ENCODE measurements at regions not wholly inside any gene's neighbourhood (a gene's known extent, or its start where the extent isn't known, plus 50 kb on each side); places are given as distances from the start of the nearest gene placed in this dataset.
"Not testable (repeated sequence)": the region's sequence is repeated elsewhere in the genome, so short reads cannot be mapped to it uniquely, and the experiment has no call there.

DNA sequence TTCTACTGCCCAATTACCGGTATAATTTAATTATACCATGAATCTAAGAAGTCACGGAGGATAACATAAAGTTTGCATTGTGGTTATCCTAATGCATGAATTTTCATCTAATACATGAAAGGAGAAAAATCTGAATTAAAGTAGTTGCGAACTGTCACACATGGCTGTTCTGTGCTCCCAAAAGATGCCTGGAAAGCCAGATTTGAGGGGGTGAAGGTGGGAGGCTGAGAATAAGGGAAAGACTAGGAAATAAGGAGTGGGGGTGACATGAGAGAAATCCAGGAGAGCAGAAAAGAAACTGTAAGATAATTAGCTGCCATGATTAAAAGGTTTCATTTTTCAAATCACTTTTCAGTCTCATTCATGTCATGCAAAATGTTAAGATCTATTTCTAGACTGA, 1582.7 kb downstream of the STIM2 start:
- intact Hi-C loops (cut with micrococcal nuclease): no loop called here
- no peaks in the 10 kb centered on the region for H3K4me1 Mint-ChIP-seq (ENCODE audit: low read depth)
- H3K4me3 Mint-ChIP-seq: no peak overlapping the region
- no peaks in the 10 kb centered on the region for H3K9me3 Mint-ChIP-seq
- H3K27me3 Mint-ChIP-seq: no peaks in the 10 kb centered on the region
- no peaks in the 10 kb centered on the region for H3K36me3 Mint-ChIP-seq (ENCODE audit: low read depth)
- H3K27ac Mint-ChIP-seq: no peak overlapping the region

DNA sequence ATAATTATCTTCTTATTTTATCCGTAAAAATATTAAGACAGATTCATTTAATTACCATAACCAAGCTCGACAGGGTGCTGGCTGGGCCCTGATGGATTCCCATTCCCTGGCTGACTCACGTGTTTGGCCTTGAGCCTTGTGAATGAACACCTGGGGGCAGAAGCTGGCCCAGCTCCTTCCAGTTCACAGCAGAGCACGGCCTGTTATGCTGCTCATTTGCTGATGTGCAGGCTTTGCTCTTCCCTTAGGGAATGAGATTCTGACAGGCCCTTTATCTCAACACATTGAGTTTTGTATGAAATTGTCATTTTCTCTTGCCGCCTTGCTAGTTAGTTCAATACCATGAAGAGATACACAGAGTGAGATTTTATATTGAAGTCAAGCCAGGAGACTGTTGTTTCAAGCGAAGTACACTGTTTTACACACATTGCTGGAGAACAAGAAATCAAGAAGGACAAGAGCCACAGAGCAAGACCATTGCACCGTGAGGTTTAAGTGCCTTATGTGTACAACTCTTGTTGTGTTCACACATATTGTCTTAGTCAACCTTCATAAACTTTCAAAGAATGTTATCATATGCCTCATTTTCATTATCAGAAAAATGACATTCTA, 1583.3 kb downstream of the STIM2 start:
- no peaks in the 10 kb centered on the region for H3K27me3 Mint-ChIP-seq
- H3K4me1 Mint-ChIP-seq (ENCODE audit: low read depth): no peaks in the 10 kb centered on the region
- H3K36me3 Mint-ChIP-seq (ENCODE audit: low read depth): no peaks in the 10 kb centered on the region
- no peak overlapping the region for H3K27ac Mint-ChIP-seq
- no peak overlapping the region for H3K4me3 Mint-ChIP-seq
- H3K9me3 Mint-ChIP-seq: no peaks in the 10 kb centered on the region
- intact Hi-C loops (cut with micrococcal nuclease): no loop called here

DNA sequence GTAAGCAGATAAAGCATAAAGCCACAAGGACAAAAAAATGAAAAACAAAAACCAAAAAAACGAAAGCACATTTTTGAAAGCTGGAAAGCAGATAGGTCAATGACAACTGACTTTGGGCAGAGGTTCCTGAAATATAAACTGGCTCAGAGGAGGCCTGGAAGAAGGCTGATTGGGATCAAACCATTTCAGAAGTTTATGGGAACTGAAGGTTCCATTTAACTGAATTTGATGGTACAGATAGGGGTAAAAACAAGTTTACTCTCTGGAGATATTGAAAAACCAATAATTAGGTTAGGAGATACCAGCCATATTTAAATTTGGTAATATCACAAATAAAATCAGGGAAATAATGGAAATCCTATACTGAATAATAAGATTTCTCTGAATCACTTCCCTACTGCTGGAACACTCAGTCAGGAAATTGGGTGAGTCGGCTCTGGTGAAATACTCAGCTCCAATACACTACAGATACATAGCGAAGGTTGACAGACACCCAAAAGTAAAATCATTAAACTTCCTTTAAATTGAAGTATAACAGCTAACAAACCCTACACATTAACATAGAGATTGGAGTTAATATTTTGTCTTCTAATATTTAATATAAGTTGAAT, 1584.3 kb downstream of the STIM2 start:
- Mint-ChIP-seq H3K9me3 (no peaks in the 10 kb centered on the region), H3K36me3 (ENCODE audit: low read depth) (no peaks in the 10 kb centered on the region), H3K4me1 (ENCODE audit: low read depth) (no peaks in the 10 kb centered on the region), H3K27ac (no peak overlapping the region), H3K4me3 (no peak overlapping the region), H3K27me3 (no peaks in the 10 kb centered on the region)
- intact Hi-C loops (cut with micrococcal nuclease): no loop called here

DNA sequence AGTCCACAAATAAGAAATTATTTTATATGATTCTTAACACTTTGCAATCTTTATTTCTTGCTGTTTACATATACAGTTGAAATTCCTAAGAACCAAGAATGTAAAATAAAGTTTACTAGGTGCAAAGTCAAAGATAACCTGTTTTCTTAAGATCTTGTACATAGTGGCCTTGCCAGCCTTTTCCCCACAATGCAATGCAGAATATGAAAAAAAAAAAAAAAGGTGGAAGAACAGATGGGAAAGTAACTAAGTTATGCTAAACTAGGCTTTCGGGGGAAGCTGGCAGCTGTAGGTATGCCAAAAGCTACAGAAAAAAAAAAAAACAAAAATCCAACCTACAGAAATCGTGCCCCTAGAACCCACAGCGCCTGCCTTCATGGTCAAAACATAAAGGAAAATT, 1588.4 kb downstream of the STIM2 start:
- intact Hi-C loops (cut with micrococcal nuclease): no loop called here
- no peaks in the 10 kb centered on the region for H3K4me1 Mint-ChIP-seq (ENCODE audit: low read depth)
- peaks cover 5% of the 10 kb centered on the region for H3K9me3 Mint-ChIP-seq
- no peaks in the 10 kb centered on the region for H3K27me3 Mint-ChIP-seq
- no peak overlapping the region for H3K4me3 Mint-ChIP-seq
- no peak overlapping the region for H3K27ac Mint-ChIP-seq
- H3K36me3 Mint-ChIP-seq (ENCODE audit: low read depth): no peaks in the 10 kb centered on the region

DNA sequence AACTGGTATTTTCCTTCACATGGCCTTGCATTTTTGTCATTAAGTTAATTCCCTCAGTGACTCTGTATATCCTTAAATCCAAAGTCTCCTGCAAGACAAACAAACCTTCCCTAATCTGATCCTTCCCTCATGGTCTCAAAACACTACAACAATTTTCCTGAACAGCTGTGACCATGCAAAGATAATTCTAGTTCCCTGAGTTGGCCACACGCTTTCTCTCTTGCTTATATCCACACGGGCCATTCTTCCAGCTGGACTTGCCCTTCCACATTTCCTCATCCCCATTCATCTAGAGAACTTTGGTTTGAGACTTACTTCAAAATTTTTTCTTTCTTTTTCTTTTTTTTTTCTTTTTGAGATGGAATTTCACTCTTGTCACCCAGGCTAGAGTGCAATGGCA, 1590.7 kb downstream of the STIM2 start:
- intact Hi-C loops (cut with micrococcal nuclease): no loop called here
- Mint-ChIP-seq H3K27ac (no peak overlapping the region), H3K4me3 (no peak overlapping the region), H3K36me3 (ENCODE audit: low read depth) (no peaks in the 10 kb centered on the region), H3K27me3 (no peaks in the 10 kb centered on the region), H3K9me3 (peaks cover 24% of the 10 kb centered on the region), H3K4me1 (ENCODE audit: low read depth) (no peaks in the 10 kb centered on the region)

DNA sequence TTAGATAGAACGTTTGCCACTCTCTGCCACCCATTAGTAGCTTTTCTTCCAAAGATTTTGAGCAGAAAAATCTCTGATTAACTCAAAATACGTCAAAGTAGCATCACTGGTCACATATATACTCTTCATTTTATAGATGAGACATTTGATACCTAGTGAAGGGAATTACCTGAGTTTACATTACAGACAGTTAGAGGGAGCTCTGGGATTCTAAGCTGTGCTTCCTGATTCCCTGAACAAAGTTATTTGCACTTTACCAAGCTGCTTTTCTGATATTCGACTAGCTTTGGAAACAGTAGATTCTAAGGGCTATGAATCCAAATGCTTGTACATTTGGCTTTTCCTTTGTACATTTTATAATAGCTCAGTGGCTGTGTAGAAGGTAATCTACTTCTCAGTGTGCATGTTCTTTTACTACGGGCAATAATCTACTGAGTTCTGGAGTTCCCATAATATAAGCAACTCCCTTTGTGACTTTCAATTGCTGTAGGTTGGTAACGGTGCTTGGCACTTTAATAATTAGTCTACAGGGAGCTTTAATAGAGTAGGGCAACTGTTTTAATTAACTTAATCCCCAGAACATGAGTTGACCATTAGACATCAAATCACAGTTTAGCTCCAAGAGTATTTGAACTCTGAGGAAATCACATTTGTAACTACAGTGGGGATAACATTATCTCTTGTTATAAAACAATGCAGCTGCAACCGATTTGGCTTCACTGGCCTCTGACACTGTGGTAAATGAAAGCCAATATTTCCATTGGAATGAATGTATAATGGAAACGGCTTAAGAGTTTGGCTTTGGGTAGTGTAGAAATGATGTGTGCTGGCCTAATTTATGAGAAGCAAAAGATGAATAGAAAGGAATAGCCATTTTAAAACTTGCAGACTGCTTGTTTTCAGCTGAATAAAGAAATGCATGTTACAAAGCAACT, 1602.4 kb downstream of the STIM2 start:
- H3K36me3 Mint-ChIP-seq (ENCODE audit: low read depth): no peaks in the 10 kb centered on the region
- no peaks in the 10 kb centered on the region for H3K4me1 Mint-ChIP-seq (ENCODE audit: low read depth)
- H3K9me3 Mint-ChIP-seq: no peaks in the 10 kb centered on the region
- H3K27ac Mint-ChIP-seq: no peak overlapping the region
- no peak overlapping the region for H3K4me3 Mint-ChIP-seq
- no peaks in the 10 kb centered on the region for H3K27me3 Mint-ChIP-seq
- intact Hi-C loops (cut with micrococcal nuclease): no loop called here

DNA sequence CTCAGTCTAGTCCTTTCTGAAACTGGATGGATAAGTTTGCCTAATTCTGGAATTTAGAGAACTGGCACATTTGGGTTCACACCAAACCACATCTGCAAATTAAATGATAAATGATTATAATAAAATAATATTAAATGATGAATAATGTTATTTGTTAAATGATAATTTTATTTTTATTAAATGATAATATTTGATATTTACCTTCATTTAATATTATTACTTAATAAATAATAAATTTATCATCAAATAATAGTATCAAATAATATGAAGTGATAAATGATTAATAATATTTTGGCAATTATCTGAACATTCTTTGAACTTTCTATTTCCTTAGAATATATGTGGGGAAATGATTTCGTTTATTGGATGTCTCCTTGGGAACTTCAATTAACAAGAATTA, 1604.2 kb downstream of the STIM2 start:
- H3K9me3 Mint-ChIP-seq: no peaks in the 10 kb centered on the region
- no peak overlapping the region for H3K4me3 Mint-ChIP-seq
- no peak overlapping the region for H3K27ac Mint-ChIP-seq
- intact Hi-C loops (cut with micrococcal nuclease): no loop called here
- H3K4me1 Mint-ChIP-seq (ENCODE audit: low read depth): no peaks in the 10 kb centered on the region
- H3K27me3 Mint-ChIP-seq: no peaks in the 10 kb centered on the region
- no peaks in the 10 kb centered on the region for H3K36me3 Mint-ChIP-seq (ENCODE audit: low read depth)

DNA sequence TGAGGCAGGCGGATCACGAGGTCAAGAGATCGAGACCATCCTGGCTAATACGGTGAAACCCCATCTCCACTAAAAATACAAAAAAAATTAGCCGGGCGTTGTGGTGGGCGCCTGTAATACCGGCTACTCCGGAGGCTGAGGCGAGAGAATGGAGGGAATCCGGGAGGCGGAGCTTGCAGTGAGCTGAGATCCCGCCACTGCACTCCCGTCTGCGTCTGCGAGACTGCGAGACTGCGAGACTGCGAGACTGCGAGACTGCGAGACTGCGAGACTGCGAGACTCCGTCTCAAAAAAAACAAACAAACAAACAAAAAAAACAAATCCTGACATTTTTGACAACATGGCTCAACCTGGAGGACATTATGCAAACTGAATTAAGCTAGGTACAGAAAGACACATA, 1606.2 kb downstream of the STIM2 start:
- H3K4me1 Mint-ChIP-seq (ENCODE audit: low read depth): not testable (repeated sequence)

DNA sequence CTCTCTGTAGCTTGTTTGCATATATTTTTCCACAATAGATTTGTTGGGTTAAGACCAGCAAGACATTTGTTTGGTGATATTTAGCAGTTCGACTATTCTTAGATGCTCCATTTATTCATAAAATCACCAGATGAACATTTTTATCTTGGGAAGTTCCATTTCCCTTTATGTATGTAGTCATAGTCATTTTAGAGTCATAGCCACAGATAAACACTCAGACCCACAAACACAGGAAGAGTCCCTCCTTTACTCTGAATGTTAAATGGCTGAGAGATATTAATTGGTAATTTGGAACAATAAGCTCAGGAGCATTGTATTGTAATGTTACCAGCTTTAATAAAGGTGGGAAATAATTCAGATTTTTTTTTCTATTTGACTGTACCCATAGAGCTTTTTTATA, 1608.7 kb downstream of the STIM2 start:
- no peaks in the 10 kb centered on the region for H3K36me3 Mint-ChIP-seq (ENCODE audit: low read depth)
- no peaks in the 10 kb centered on the region for H3K27me3 Mint-ChIP-seq
- intact Hi-C loops (cut with micrococcal nuclease): no loop called here
- no peak overlapping the region for H3K27ac Mint-ChIP-seq
- H3K4me1 Mint-ChIP-seq (ENCODE audit: low read depth): no peaks in the 10 kb centered on the region
- no peaks in the 10 kb centered on the region for H3K9me3 Mint-ChIP-seq
- no peak overlapping the region for H3K4me3 Mint-ChIP-seq

More for the DNA sequence above, 1606.2 kb downstream of the STIM2 start:
- H3K9me3 Mint-ChIP-seq; H3K36me3 Mint-ChIP-seq (ENCODE audit: low read depth); H3K4me3 Mint-ChIP-seq; H3K27ac Mint-ChIP-seq; intact Hi-C loops (cut with micrococcal nuclease); H3K27me3 Mint-ChIP-seq: not testable (repeated sequence)

DNA sequence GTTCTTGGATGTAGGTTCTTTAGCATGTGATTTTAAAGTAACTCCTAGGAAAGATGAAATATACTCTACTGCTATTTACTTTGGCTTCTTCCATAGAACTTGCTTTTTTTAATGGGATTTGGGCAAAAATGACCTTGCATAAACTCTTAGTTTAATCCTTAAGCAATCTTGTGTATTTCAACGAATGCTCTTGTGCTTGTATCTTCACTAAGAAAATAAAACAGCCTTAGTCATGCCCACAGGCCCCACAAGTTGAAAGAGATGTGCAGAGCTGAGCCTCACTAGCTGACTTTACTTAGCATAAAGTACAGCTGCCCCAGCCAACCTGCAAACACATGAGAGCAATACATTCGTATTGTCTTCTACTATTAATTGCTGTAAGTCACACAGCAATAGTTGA, 1609.2 kb downstream of the STIM2 start:
- no peaks in the 10 kb centered on the region for H3K4me1 Mint-ChIP-seq (ENCODE audit: low read depth)
- no peak overlapping the region for H3K27ac Mint-ChIP-seq
- H3K36me3 Mint-ChIP-seq (ENCODE audit: low read depth): no peaks in the 10 kb centered on the region
- no peak overlapping the region for H3K4me3 Mint-ChIP-seq
- H3K9me3 Mint-ChIP-seq: no peaks in the 10 kb centered on the region
- intact Hi-C loops (cut with micrococcal nuclease): no loop called here
- H3K27me3 Mint-ChIP-seq: no peaks in the 10 kb centered on the region

DNA sequence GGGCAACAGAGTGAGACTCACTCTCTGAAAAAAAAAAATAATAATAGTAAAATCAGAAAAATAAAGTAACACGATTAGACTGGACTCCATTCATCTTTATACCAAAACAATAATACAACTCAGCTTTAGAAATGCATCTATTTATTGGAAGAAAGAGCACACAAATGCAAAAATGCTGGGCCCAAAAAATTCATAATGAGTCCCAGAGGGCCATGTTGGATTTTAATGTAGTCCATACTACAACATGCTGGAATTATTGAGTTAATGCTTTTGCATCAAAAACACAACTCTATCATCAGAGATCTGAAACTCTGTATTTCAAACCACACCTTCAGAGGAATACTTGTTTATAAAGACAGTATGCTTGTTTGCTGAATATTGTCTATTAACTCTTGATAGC, 1614.7 kb downstream of the STIM2 start:
- H3K9me3 Mint-ChIP-seq: no peaks in the 10 kb centered on the region
- no peaks in the 10 kb centered on the region for H3K36me3 Mint-ChIP-seq (ENCODE audit: low read depth)
- H3K27ac Mint-ChIP-seq: no peak overlapping the region

DNA sequence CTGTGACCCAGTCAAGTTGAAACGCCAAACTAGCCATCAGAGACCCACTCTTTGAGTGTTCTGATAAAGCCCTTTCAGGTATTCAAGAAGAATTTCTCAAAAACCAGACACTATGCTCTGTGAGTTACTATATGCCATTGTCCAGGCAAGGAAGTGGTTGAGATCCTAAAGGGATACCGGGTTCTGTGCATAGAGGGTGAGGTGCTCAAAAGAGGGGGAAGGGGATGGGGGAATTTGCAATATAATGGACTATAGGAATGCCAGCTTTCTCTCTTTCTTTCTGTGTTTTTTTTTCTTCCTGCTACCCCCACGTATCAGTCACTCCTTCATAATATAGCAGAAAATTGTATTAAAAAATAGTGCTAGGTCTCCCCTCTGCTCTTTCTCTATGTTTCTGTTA, 1619.0 kb downstream of the STIM2 start:
- no peaks in the 10 kb centered on the region for H3K9me3 Mint-ChIP-seq
- H3K4me3 Mint-ChIP-seq: no peak overlapping the region
- intact Hi-C loops (cut with micrococcal nuclease): no loop called here
- H3K36me3 Mint-ChIP-seq (ENCODE audit: low read depth): no peaks in the 10 kb centered on the region
- no peak overlapping the region for H3K27ac Mint-ChIP-seq
- H3K27me3 Mint-ChIP-seq: no peaks in the 10 kb centered on the region
- H3K4me1 Mint-ChIP-seq (ENCODE audit: low read depth): no peaks in the 10 kb centered on the region

More for the DNA sequence above, 1614.7 kb downstream of the STIM2 start:
- no peak overlapping the region for H3K4me3 Mint-ChIP-seq
- intact Hi-C loops (cut with micrococcal nuclease): no loop called here
- no peaks in the 10 kb centered on the region for H3K27me3 Mint-ChIP-seq
- no peaks in the 10 kb centered on the region for H3K4me1 Mint-ChIP-seq (ENCODE audit: low read depth)

DNA sequence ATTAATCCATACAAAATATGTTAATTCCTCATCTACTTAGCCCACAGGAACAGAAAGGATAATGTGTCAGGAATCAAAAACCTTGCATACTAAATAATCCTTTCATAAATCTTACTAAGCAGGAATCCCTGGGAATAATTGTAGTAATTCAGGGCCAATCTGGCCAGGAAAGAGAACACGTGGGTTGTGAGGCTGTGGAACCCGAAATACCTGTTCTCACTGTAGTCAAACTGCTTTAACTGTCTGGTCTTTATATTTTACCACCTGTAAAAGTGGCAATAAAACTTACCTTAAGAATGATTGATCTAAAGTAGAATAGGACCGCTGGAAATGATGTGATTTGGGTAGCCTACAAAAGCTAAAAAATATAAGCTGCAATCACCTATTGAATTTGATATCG, 1620.9 kb downstream of the STIM2 start:
- Mint-ChIP-seq H3K36me3 (ENCODE audit: low read depth) (no peaks in the 10 kb centered on the region), H3K27me3 (no peaks in the 10 kb centered on the region), H3K27ac (no peak overlapping the region), H3K4me1 (ENCODE audit: low read depth) (no peaks in the 10 kb centered on the region), H3K4me3 (no peak overlapping the region), H3K9me3 (no peaks in the 10 kb centered on the region)
- intact Hi-C loops (cut with micrococcal nuclease): no loop called here

DNA sequence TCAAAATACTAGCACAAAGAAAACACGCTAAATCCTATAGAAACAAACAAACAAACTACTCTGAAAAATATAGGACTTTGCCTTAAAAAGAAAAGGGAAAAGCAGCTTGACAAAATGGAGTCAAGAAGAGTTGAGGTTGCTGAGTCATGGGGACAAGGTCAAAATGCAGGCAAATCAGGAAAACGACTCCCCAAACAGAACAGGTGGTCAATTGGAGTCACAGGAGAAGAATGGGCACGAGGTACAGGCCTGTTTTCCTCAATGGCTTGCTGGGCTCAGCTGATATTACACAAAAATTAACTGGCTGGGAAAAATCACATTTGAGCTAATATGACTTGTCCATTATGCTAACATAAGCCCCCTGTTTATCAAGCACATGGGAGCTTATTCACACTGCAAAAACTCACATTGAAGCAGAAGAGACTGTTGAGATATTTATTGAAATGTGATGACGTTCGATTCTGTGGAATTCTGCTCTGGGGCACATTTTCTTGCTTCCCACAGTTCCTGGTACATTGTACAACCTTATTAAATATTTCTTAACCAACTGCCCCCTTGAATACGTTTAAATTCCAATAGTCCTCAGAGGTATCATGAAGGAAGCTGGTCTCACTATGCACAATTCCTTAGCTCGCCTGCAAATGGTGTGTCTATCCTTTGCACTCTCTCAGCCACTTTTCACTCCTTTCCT, 1622.1 kb downstream of the STIM2 start:
- H3K4me3 Mint-ChIP-seq: no peak overlapping the region
- H3K4me1 Mint-ChIP-seq (ENCODE audit: low read depth): no peaks in the 10 kb centered on the region
- no peaks in the 10 kb centered on the region for H3K36me3 Mint-ChIP-seq (ENCODE audit: low read depth)
- H3K27me3 Mint-ChIP-seq: no peaks in the 10 kb centered on the region
- H3K9me3 Mint-ChIP-seq: no peaks in the 10 kb centered on the region
- intact Hi-C loops (cut with micrococcal nuclease): no loop called here
- no peak overlapping the region for H3K27ac Mint-ChIP-seq

Data from dendritic cell treated with granulocyte-macrophage colony-stimulating factor and Interleukin-4, amounts not matched to agents 40 ng/mL and 50 ng/mL, for 4 days (primary cell).